ENCODE measurements at regions not wholly inside any gene's neighbourhood (a gene's known extent, or its start where the extent isn't known, plus 50 kb on each side); places are given as distances from the start of the nearest gene placed in this dataset.

GRCh38 chr18:52278191-52278590 lies 61.8 kb upstream of the DCC start:
- in situ Hi-C loops (cut with MboI; ENCODE audit: low sequenced_read_pairs) = no loop called here
- Histone ChIP-seq H3K9me3 (no peaks in the 10 kb centered on the region), H3K4me3 (no peak overlapping the region), H3K4me1 (no peaks in the 10 kb centered on the region), H3K27me3 (ENCODE audit: low read depth) (no peaks in the 10 kb centered on the region), H3K36me3 (replicated peaks) (no peaks in the 10 kb centered on the region)
- DNase-seq (ENCODE audit: low spot score in 2 of 2) = no peak

GRCh38 chr18:52280702-52281101 lies 59.3 kb upstream of the DCC start:
- in situ Hi-C loops (cut with MboI; ENCODE audit: low sequenced_read_pairs) = no loop called here
- H3K4me3 ChIP-seq = no peak overlapping the region
- no peaks in the 10 kb centered on the region for H3K9me3 ChIP-seq
- no peaks in the 10 kb centered on the region for H3K4me1 ChIP-seq
- no peak for DNase-seq (ENCODE audit: low spot score in 2 of 2)
- H3K27me3 ChIP-seq (ENCODE audit: low read depth) = no peaks in the 10 kb centered on the region
- no peaks in the 10 kb centered on the region for H3K36me3 ChIP-seq (replicated peaks)

- DNase-seq (ENCODE audit: low spot score in 2 of 2) = no peak
- Histone ChIP-seq H3K4me1 (no peaks in the 10 kb centered on the region), H3K4me3 (no peak overlapping the region), H3K36me3 (replicated peaks) (no peaks in the 10 kb centered on the region), H3K27me3 (ENCODE audit: low read depth) (no peaks in the 10 kb centered on the region), H3K9me3 (no peaks in the 10 kb centered on the region)
- in situ Hi-C loops (cut with MboI; ENCODE audit: low sequenced_read_pairs) = no loop called here
Observed at GRCh38 chr18:52283927-52284326, 56.1 kb upstream of the DCC start.

DNA sequence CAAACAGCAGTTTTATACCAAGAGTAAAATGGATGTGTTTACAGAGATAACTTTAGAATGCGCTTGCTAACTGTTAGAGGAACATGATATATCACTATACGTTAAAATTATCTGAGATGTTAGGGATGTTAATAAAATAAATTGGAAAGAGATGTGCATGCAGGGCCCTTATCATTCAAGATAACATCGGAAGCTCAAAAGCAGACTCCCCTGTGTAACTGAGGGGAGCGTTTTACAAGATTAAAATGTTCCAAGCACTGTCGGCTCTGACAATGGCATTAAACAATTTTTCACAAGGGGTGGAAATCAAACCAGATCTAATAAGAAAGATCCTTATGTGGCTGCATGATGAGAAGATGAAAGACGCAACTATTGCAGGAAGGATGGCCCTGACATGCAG lies 53.3 kb upstream of the DCC start:
- in situ Hi-C loops (cut with MboI; ENCODE audit: low sequenced_read_pairs) = no loop called here
- H3K4me3 ChIP-seq = no peak overlapping the region
- no peaks in the 10 kb centered on the region for H3K9me3 ChIP-seq
- DNase-seq (ENCODE audit: low spot score in 2 of 2) = no peak
- no peaks in the 10 kb centered on the region for H3K27me3 ChIP-seq (ENCODE audit: low read depth)
- H3K4me1 ChIP-seq = no peaks in the 10 kb centered on the region
- H3K36me3 ChIP-seq (replicated peaks) = no peaks in the 10 kb centered on the region

GRCh38 chr18:52287151-52287550 lies 52.8 kb upstream of the DCC start:
- H3K4me1 ChIP-seq = no peaks in the 10 kb centered on the region
- H3K9me3 ChIP-seq = no peaks in the 10 kb centered on the region
- no peaks in the 10 kb centered on the region for H3K27me3 ChIP-seq (ENCODE audit: low read depth)
- H3K36me3 ChIP-seq (replicated peaks) = no peaks in the 10 kb centered on the region
- H3K4me3 ChIP-seq = no peak overlapping the region
- in situ Hi-C loops (cut with MboI; ENCODE audit: low sequenced_read_pairs) = no loop called here
- no peak for DNase-seq (ENCODE audit: low spot score in 2 of 2)

GRCh38 chr18:52288403-52289004 lies 51.5 kb upstream of the DCC start:
- peak in 1 of 2 experiments; percentile 43 for DNase-seq (ENCODE audit: low spot score in 2 of 2)
- Histone ChIP-seq H3K36me3 (replicated peaks) (no peaks in the 10 kb centered on the region), H3K4me3 (no peak overlapping the region), H3K4me1 (no peaks in the 10 kb centered on the region), H3K27me3 (ENCODE audit: low read depth) (no peaks in the 10 kb centered on the region), H3K9me3 (no peaks in the 10 kb centered on the region)
- in situ Hi-C loops (cut with MboI; ENCODE audit: low sequenced_read_pairs) = no loop called here

DNA sequence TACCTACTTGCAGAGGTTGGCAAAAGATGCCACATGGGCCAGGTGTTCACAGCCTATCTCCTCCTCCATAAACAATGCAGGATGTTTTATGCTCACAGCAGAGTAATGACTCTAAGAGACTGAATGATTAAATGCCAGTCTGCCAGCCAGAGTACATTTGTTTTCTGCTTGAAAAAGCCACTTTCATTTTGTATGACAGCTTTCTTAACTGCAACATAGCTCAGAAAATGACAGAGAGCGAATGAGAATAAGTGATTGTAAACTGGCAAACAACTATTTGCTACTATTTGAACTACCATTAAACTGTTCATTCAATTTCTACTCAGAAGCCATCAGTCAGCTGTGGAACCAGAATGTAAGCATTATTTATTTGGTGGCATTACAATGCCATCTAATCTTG lies 50.6 kb upstream of the DCC start:
- in situ Hi-C loops (cut with MboI; ENCODE audit: low sequenced_read_pairs) = no loop called here
- no peak for DNase-seq (ENCODE audit: low spot score in 2 of 2)
- H3K4me3 ChIP-seq = no peak overlapping the region

More for the DNA sequence above, 50.6 kb upstream of the DCC start:
- Histone ChIP-seq H3K9me3 (no peaks in the 10 kb centered on the region), H3K36me3 (replicated peaks) (no peaks in the 10 kb centered on the region), H3K4me1 (no peaks in the 10 kb centered on the region), H3K27me3 (ENCODE audit: low read depth) (no peaks in the 10 kb centered on the region)

Measured in HAP-1 (cell line).